ENCODE measurements at regions not wholly inside any gene's neighbourhood (a gene's known extent, or its start where the extent isn't known, plus 50 kb on each side); places are given as distances from the start of the nearest gene placed in this dataset.
"Not testable (repeated sequence)": the region's sequence is repeated elsewhere in the genome, so short reads cannot be mapped to it uniquely, and the experiment has no call there.

GRCh38 chr2:83997889-83998288, 461.2 kb downstream of the SUCLG1 start:
- DNase-seq (ENCODE audit: extremely low spot score, insufficient read length, low read depth) (no peak), FAIRE-seq (no peak)

- FAIRE-seq (no peak), DNase-seq (ENCODE audit: extremely low spot score, insufficient read length, low read depth) (no peak)
Observed at GRCh38 chr2:83994633-83995179, 464.4 kb downstream of the SUCLG1 start.

DNA sequence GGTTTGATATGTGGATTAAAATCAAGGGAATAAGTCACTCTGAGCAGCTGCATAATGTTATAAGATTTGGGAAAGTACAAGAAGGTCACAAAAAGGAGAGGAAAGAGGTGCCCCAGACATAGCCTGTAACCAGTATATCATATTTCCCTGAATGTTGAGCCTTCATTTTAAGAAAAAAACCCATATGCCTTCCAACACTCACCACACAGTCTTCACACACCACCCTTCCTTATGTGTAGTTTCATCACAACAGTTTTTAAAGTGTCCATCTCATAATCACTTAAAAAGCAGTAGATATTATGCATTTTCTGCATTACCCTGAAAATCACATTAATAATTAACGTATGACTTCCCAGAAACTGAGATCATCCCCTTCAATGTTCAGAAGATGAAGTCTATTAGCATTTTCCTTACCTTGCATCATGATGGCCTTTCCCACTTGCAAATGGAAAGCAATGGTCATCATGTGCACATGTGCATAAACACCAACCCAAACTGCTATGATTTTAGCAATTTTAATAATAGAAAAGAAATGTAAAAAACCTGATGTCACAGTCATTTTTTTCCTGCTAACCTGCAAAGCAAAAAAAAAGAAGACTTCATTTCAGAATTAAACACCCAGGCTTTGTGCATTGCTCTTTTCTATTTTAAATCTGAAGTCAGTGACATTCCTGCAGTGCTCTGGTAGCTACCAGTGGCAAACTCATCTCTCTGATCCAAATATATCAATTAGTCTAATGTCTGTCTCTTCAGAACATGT, 465.0 kb downstream of the SUCLG1 start:
- no peak for FAIRE-seq
- DNase-seq (ENCODE audit: extremely low spot score, insufficient read length, low read depth) = no peak

GRCh38 chr2:83991992-83992391, 467.1 kb downstream of the SUCLG1 start:
- FAIRE-seq (no peak), DNase-seq (ENCODE audit: extremely low spot score, insufficient read length, low read depth) (no peak)

- FAIRE-seq = no peak
- no peak for DNase-seq (ENCODE audit: extremely low spot score, insufficient read length, low read depth)
Observed at GRCh38 chr2:83990636-83991035, 468.4 kb downstream of the SUCLG1 start.

- DNase-seq (ENCODE audit: extremely low spot score, insufficient read length, low read depth); FAIRE-seq: not testable (repeated sequence)
Observed at GRCh38 chr2:83976628-83977027, 482.5 kb downstream of the SUCLG1 start.

GRCh38 chr2:83972128-83972527, 487.0 kb downstream of the SUCLG1 start:
- FAIRE-seq (no peak), DNase-seq (ENCODE audit: extremely low spot score, insufficient read length, low read depth) (no peak)

DNA sequence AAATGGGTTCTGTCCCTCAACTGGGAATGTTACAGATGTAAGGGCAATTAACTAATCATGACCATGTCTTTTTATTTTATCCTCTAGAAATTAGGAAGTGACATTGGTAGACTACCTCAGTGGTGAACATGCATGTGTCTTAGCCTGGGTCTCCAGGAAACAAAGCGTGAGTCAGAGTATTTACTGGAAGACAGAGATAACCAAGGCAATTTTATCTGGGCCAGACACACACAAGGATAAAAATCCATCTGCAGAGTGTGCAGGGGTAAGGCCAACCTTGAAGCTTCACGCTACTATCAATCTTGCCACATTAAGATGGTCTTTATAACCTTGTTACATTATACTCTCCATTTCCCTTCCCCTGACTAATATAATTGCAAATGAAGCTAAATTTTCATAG, 487.5 kb downstream of the SUCLG1 start:
- no peak for DNase-seq (ENCODE audit: extremely low spot score, insufficient read length, low read depth)
- FAIRE-seq = no peak

DNA sequence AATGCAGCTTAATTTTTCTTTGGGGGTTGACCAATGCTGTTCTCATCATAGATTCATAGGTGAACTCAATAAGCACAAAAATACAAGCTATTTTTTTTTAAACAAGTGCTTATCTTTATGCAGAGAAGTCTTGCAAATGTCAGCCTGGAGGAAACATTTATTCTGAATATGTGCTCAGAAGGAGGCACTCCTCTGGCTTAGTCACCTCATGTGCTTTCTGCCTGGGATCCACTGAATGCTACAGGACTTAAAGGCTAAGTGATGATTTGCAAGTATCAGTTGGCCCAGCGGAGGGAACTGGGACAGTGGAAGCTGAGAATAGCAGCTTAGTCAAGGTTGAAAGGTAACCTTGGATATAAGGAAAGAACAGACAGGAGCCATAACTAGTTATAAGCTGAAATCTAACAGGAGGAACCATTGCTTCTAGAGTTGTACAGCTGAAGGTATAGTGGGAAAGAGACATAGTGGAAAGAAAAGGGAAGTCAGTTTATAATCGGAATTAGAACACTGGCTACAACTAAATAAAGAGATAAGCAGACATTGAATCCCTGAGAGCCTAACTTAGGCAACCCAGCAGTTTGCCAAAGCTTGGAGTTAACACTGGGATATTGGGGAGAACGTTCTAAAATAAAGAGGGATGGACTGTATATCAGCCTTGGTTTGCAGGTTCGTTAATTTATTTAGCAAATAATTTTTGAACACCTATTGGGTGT, 488.7 kb downstream of the SUCLG1 start:
- no peak for FAIRE-seq
- no peak for DNase-seq (ENCODE audit: extremely low spot score, insufficient read length, low read depth)

DNA sequence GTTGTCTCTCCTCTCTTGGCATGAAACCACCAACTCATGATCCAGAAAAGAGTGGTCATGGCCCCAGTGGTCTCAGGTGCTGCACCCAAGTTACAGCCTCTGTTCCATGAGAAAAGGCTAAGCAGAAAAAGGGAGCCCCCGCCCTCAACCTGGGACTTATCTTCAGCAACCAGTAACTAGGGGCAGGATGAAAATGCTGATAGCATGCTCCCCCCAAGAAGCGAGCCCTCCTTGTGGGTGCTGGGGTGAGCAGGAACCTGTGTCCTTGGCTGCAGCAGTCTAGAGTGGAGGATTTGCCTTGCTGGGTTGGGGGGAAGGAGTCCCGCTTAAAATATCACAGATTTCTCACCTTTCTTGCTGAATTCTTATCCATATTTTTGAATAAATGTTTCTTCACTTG, 490.0 kb downstream of the SUCLG1 start:
- no peak for DNase-seq (ENCODE audit: extremely low spot score, insufficient read length, low read depth)
- FAIRE-seq = no peak

- DNase-seq (ENCODE audit: extremely low spot score, insufficient read length, low read depth) = no peak
Observed at GRCh38 chr2:83967854-83968253, 491.2 kb downstream of the SUCLG1 start.

DNA sequence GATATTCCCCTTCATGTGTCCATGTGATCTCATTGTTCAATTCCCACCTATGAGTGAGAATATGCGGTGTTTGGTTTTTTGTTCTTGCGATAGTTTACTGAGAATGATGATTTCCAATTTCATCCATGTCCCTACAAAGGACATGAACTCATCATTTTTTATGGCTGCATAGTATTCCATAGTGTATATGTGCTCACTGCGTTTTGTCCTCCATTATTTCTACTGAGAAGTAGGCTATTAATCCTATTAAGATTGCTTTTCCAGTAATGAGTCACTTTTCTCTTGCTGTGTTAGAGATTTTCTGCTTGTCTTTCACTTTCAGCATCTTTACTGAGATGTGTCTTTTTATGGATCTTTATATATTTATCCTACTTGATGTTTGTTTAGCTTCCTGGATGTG, 492.1 kb downstream of the SUCLG1 start:
- FAIRE-seq; DNase-seq (ENCODE audit: extremely low spot score, insufficient read length, low read depth): not testable (repeated sequence)

More at GRCh38 chr2:83967854-83968253, 491.2 kb downstream of the SUCLG1 start:
- FAIRE-seq = no peak

- DNase-seq (ENCODE audit: extremely low spot score, insufficient read length, low read depth) (no peak), FAIRE-seq (no peak)
Observed at GRCh38 chr2:83961512-83961911, 497.6 kb downstream of the SUCLG1 start.

GRCh38 chr2:83960371-83960770, 498.7 kb downstream of the SUCLG1 start:
- no peak for DNase-seq (ENCODE audit: extremely low spot score, insufficient read length, low read depth)

GRCh38 chr2:83959266-83959665, 499.8 kb downstream of the SUCLG1 start:
- DNase-seq (ENCODE audit: extremely low spot score, insufficient read length, low read depth) (no peak), FAIRE-seq (no peak)

More at GRCh38 chr2:83960371-83960770, 498.7 kb downstream of the SUCLG1 start:
- no peak for FAIRE-seq

DNA sequence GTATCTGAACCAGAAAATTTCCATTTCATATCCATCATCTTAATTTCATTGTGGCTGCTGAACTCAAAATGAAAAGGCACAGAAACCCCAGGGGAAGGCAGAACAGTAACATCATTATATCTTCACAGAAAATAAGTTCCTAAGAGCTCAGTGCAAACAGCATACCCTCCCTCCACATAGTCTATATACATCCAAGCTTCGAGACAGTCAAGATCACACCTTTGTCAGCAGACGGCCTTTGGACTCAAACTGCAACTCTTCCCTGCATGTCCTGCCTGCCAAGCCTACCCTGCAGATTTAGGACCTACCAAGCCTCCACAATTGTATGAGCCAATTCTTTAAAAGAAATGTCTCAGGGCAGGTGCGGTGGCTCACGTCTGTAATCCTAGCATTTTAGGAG, 502.1 kb downstream of the SUCLG1 start:
- FAIRE-seq = no peak
- DNase-seq (ENCODE audit: extremely low spot score, insufficient read length, low read depth) = no peak

GRCh38 chr2:83953697-83954096, 505.4 kb downstream of the SUCLG1 start:
- FAIRE-seq (no peak), DNase-seq (ENCODE audit: extremely low spot score, insufficient read length, low read depth) (no peak)

DNA sequence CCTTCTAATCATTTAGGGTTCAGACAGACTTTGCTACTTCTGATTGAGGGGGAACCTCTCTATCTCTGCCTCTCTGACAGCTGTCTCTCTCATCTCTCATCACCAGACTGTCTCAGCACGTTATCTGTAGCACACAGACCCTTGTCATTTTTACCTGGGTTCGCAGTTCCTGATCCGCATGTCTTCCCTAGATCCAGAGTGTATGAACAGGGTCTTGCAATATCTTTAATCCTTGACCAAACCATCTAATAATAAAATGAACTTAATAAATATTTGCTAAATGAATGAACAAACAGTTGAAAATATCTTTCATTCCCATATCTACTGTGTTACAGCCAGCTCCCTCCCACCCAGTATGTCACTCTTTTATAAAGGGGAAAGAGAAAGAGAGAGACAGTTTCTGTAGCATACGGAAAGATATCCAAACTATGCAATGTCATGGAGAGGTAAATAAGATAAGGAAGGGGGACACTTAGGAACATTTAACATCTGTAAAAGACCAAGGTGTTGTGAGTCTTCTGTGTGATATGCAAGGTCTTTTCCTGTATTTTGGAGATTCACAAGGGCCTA, 507.6 kb downstream of the SUCLG1 start:
- FAIRE-seq (no peak), DNase-seq (ENCODE audit: extremely low spot score, insufficient read length, low read depth) (no peak)

DNA sequence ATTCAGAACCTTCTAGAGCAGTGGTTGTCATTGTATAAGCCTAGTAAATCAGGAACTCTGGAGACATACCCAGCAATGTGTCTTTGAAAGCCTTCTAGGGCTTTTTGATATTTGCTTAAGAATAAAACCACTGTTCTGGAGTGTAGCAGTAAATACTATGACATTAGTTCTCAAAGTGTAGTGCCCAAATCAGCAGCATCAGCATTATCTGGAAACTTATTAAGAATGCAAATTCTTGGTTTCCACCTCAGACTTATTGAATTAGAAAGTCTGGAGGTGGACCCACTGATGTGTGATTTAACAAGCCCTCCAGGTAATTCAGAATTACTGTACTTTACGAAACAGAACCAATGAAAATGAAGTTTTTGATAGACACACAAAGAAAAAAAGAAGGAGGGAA, 509.7 kb downstream of the SUCLG1 start:
- DNase-seq (ENCODE audit: extremely low spot score, insufficient read length, low read depth) (no peak), FAIRE-seq (no peak)

DNA sequence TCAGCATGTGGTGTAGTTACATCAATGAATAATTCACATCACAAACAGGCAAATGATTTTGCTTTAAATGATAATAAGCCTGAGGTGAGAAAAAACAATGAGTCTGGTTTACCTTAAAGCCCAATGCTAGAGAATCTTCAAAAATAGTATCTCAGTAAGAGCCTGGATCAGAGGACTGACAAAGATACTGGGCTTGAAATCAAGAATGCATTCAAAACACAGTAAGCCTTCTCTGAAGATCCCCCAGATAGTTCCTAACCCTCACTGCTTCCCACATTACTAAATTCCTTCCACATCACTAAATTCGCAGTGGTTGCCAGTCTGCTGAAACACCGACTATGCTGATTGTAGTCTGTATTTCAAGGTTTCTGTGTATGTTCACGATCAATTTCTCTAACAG, 514.9 kb downstream of the SUCLG1 start:
- FAIRE-seq (no peak), DNase-seq (ENCODE audit: extremely low spot score, insufficient read length, low read depth) (no peak)

GRCh38 chr2:83943265-83943664, 515.8 kb downstream of the SUCLG1 start:
- FAIRE-seq = no peak
- DNase-seq (ENCODE audit: extremely low spot score, insufficient read length, low read depth) = no peak

Measured in GM18507 (cell line).